Colonic mucosa (tissue), 4 donors: ENCODE measurements at regions not wholly inside any gene's neighbourhood (a gene's known extent, or its start where the extent isn't known, plus 50 kb on each side); places are given as distances from the start of the nearest gene placed in this dataset.

Experiments
- DNase-seq: peaks from one replicate; pipeline ENCODE4 v3.0.0-alpha.2; 2020
- H3K27ac ChIP-seq: fragments of 200-600 bp; one replicate; pipeline ENCODE4 v1.8.0; 2021
- H3K27me3 ChIP-seq: fragments of 200-600 bp; one replicate; pipeline ENCODE4 v1.8.0; 2021
- H3K36me3 ChIP-seq: fragments of 200-600 bp; one replicate; pipeline ENCODE4 v1.8.0; 2021
- H3K4me1 ChIP-seq: fragments of 200-600 bp; one replicate; pipeline ENCODE4 v1.8.0; 2021; ENCODE audit warnings: mild to moderate bottlenecking
- H3K4me3 ChIP-seq: fragments of 200-600 bp; one replicate; pipeline ENCODE4 v1.8.0; 2021
- H3K9ac ChIP-seq, 2 donors: one replicate each; pipeline ENCODE4 v1.7.0; 2013; ENCODE audit warnings: control low read depth in 2 of 2, low read depth in 2 of 2, low read length in 2 of 2
- H3K9me3 ChIP-seq: fragments of 200-600 bp; one replicate; pipeline ENCODE4 v1.8.0; 2021
- intact Hi-C: fragments of 100-400 bp; cut with DNase I; formaldehyde crosslinking; loops from one replicate; pipeline ENCODE4 v1.14.1; 2022
- TF ChIP-seq, protein P1 (sequence below): fragments of 200-600 bp; IDR thresholded peaks from one replicate; pipeline ENCODE4 v1.8.0; 2022; ENCODE audit warnings: antibody characterized with exemption, mild to moderate bottlenecking
- donor health status: healthy.
- donor health status: DM: no; HTN: no; CAD: no.
- donor health status: DM: no; HTN: no; CAD: no.

GRCh38 chr21:27225940-27226339 is 259.1 kb upstream of the ADAMTS5 start:
- TF ChIP-seq, protein P1, sequence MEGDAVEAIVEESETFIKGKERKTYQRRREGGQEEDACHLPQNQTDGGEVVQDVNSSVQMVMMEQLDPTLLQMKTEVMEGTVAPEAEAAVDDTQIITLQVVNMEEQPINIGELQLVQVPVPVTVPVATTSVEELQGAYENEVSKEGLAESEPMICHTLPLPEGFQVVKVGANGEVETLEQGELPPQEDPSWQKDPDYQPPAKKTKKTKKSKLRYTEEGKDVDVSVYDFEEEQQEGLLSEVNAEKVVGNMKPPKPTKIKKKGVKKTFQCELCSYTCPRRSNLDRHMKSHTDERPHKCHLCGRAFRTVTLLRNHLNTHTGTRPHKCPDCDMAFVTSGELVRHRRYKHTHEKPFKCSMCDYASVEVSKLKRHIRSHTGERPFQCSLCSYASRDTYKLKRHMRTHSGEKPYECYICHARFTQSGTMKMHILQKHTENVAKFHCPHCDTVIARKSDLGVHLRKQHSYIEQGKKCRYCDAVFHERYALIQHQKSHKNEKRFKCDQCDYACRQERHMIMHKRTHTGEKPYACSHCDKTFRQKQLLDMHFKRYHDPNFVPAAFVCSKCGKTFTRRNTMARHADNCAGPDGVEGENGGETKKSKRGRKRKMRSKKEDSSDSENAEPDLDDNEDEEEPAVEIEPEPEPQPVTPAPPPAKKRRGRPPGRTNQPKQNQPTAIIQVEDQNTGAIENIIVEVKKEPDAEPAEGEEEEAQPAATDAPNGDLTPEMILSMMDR, result no peak
- Histone ChIP-seq H3K27ac (no peak overlapping the region), H3K4me1 (no peaks in the 10 kb centered on the region), H3K4me3 (no peak overlapping the region), H3K27me3 (no peaks in the 10 kb centered on the region), H3K36me3 (no peaks in the 10 kb centered on the region), H3K9me3 (no peaks in the 10 kb centered on the region), H3K9ac (no peak overlapping the region)
- intact Hi-C loops, result no loop called here
- DNase-seq, result no peak

DNA sequence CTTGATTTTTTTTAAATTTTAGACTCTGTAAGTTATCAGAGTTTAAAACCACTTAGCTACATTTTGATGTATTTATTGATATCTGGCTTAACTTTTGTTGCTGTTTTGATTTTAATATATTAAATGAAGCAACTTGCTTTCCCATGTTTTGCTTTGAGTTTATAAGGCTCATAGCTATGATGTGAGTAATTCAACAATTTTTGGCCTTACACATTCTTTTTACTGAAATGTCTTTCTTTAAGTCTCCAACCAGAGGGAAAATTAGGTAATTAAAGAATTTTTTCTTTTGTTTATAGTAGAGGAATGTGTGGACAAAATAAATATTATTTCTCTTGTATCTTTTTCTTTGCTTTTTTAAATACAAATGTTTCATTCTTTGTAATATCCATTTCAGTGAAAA is 258.3 kb upstream of the ADAMTS5 start:
- no peak overlapping the region for H3K27ac ChIP-seq
- H3K4me1 ChIP-seq, result no peaks in the 10 kb centered on the region
- DNase-seq, result no peak
- no peaks in the 10 kb centered on the region for H3K27me3 ChIP-seq
- TF ChIP-seq, protein P1, result no peak
- no peak overlapping the region for H3K9ac ChIP-seq
- intact Hi-C loops, result no loop called here
- H3K4me3 ChIP-seq, result no peak overlapping the region
- no peaks in the 10 kb centered on the region for H3K9me3 ChIP-seq
- H3K36me3 ChIP-seq, result no peaks in the 10 kb centered on the region

DNA sequence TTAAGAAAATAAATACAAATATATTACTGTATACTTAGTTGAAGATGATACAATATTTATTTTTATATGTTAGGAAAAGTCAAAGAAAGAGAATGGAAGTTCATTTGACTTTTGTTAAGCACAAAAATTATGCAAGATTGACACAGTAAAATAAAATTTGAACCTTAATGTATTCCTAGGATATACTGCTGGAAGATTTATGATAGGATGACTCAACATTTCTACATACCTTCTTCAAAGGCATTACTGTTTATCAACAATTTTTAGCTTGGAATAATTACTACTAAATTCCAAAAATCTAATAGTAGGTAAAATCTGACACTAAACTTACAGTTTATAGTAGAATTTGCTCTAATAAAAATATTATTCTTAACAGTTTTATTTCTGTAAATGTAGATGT is 257.3 kb upstream of the ADAMTS5 start:
- Histone ChIP-seq H3K27me3 (no peaks in the 10 kb centered on the region), H3K4me3 (no peak overlapping the region), H3K9me3 (no peaks in the 10 kb centered on the region), H3K36me3 (no peaks in the 10 kb centered on the region), H3K4me1 (no peaks in the 10 kb centered on the region), H3K9ac (no peak overlapping the region), H3K27ac (no peak overlapping the region)
- TF ChIP-seq, protein P1, result no peak
- DNase-seq, result no peak
- intact Hi-C loops, result no loop called here

- Histone ChIP-seq H3K36me3 (no peaks in the 10 kb centered on the region), H3K27ac (no peak overlapping the region), H3K4me3 (no peak overlapping the region), H3K27me3 (no peaks in the 10 kb centered on the region), H3K9ac (no peak overlapping the region), H3K9me3 (no peaks in the 10 kb centered on the region), H3K4me1 (no peaks in the 10 kb centered on the region)
- intact Hi-C loops, result no loop called here
- TF ChIP-seq, protein P1, result no peak
- DNase-seq, result no peak
These were observed 254.2 kb upstream of the ADAMTS5 start for GRCh38 chr21:27221077-27221476.

- H3K27ac ChIP-seq, result no peak overlapping the region
- H3K36me3 ChIP-seq, result no peaks in the 10 kb centered on the region
- no peak overlapping the region for H3K4me3 ChIP-seq
- H3K9ac ChIP-seq, result no peak overlapping the region
- no peak for DNase-seq
- intact Hi-C loops, result no loop called here
- TF ChIP-seq, protein P1, result no peak
- H3K4me1 ChIP-seq, result no peaks in the 10 kb centered on the region
- H3K27me3 ChIP-seq, result no peaks in the 10 kb centered on the region
- no peaks in the 10 kb centered on the region for H3K9me3 ChIP-seq
These were observed 253.5 kb upstream of the ADAMTS5 start for GRCh38 chr21:27220416-27220815.

- intact Hi-C loops, result no loop called here
- H3K4me1 ChIP-seq, result no peaks in the 10 kb centered on the region
- TF ChIP-seq, protein P1, result no peak
- H3K9me3 ChIP-seq, result no peaks in the 10 kb centered on the region
- no peak overlapping the region for H3K4me3 ChIP-seq
- DNase-seq, result no peak
- no peak overlapping the region for H3K27ac ChIP-seq
- no peaks in the 10 kb centered on the region for H3K36me3 ChIP-seq
- no peaks in the 10 kb centered on the region for H3K27me3 ChIP-seq
- no peak overlapping the region for H3K9ac ChIP-seq
These were observed 252.2 kb upstream of the ADAMTS5 start for GRCh38 chr21:27219068-27219467.
